Keratinocyte (primary cell): ENCODE measurements at regions not wholly inside any gene's neighbourhood (a gene's known extent, or its start where the extent isn't known, plus 50 kb on each side); places are given as distances from the start of the nearest gene placed in this dataset.

ENCODE experiments used
- DNase-seq: peaks from one replicate; pipeline ENCODE4 v3.0.0-alpha.2; 2011; ENCODE audit warnings: low read depth, missing footprints, low spot score
- FAIRE-seq: peaks from 2 replicates; lab custom pipeline; 2011; peaks lifted over from hg19 to GRCh38; lab: Jason Lieb, UNC
- H2AFZ ChIP-seq: 2 replicates; pipeline ENCODE4 v1.6.0; 2012; ENCODE audit warnings: low read length, control low read depth, inconsistent platforms; ENCODE audit not compliant: control insufficient read depth
- H3K27ac ChIP-seq: 2 replicates; pipeline ENCODE4 v1.5.1; 2011; ENCODE audit warnings: low read length; ENCODE audit not compliant: control insufficient read depth, insufficient read depth
- H3K27me3 ChIP-seq: 3 replicates; pipeline ENCODE4 v1.6.0; 2011; ENCODE audit warnings: low read length; ENCODE audit not compliant: control insufficient read depth, insufficient read depth; ENCODE audit errors: extremely low read depth
- H3K36me3 ChIP-seq, 2 experiments: 2 replicates in 1 of 2; 3 replicates in 1 of 2; pipeline ENCODE4 v1.5.1; 2011; ENCODE audit warnings: low read length in 2 of 2, mild to moderate bottlenecking in 1 of 2; ENCODE audit not compliant: control insufficient read depth in 2 of 2, insufficient read depth in 2 of 2; ENCODE audit errors: extremely low read depth in 1 of 2
- H3K4me1 ChIP-seq: 3 replicates; pipeline ENCODE4 v1.5.1; 2011; ENCODE audit warnings: low read length; ENCODE audit not compliant: control insufficient read depth, insufficient read depth; ENCODE audit errors: extremely low read depth
- H3K4me2 ChIP-seq: 3 replicates; pipeline ENCODE4 v1.6.0; 2011; ENCODE audit warnings: low read depth, low read length; ENCODE audit not compliant: control insufficient read depth, insufficient read depth; ENCODE audit errors: extremely low read depth
- H3K4me3 ChIP-seq, 3 experiments: fragments of 200-600 bp in 1 of 3; sonication (generic) in 1 of 3; 2 replicates in 2 of 3; 3 replicates in 1 of 3; pipeline ENCODE4 v1.5.1; 2011 to 2016; ENCODE audit warnings: low read length in 3 of 3, mild to moderate bottlenecking in 3 of 3, control low read depth in 2 of 3, inconsistent platforms in 1 of 3, low read depth in 1 of 3, mixed read lengths in 1 of 3, mixed run types in 1 of 3, moderate library complexity in 1 of 3; ENCODE audit not compliant: control insufficient read depth in 2 of 3, insufficient read depth in 2 of 3; ENCODE audit errors: extremely low read depth in 1 of 3
- H3K79me2 ChIP-seq: 2 replicates; pipeline ENCODE4 v1.6.0; 2012; ENCODE audit warnings: low read length; ENCODE audit not compliant: control insufficient read depth, insufficient read depth
- H3K9ac ChIP-seq: 3 replicates; pipeline ENCODE4 v1.6.0; 2011; ENCODE audit warnings: low read length; ENCODE audit not compliant: control insufficient read depth, insufficient read depth; ENCODE audit errors: extremely low read depth
- H3K9me1 ChIP-seq: 3 replicates; pipeline ENCODE4 v1.6.0; 2011; ENCODE audit warnings: low read length; ENCODE audit not compliant: control insufficient read depth, insufficient read depth; ENCODE audit errors: extremely low read depth
- H3K9me3 ChIP-seq: 2 replicates; pipeline ENCODE4 v1.5.1; 2012; ENCODE audit warnings: low read depth, low read length; ENCODE audit not compliant: control insufficient read depth
- H4K20me1 ChIP-seq: 3 replicates; pipeline ENCODE4 v1.6.0; 2011; ENCODE audit warnings: low read length; ENCODE audit not compliant: control insufficient read depth, insufficient read depth; ENCODE audit errors: extremely low read depth
- CTCF ChIP-seq, 3 experiments: IDR thresholded peaks in 1 of 3; conservative IDR thresholded peaks in 1 of 3; optimal IDR thresholded peaks in 1 of 3; 2 replicates in 2 of 3; 3 replicates in 1 of 3; pipeline versions ENCODE3 to v1.5.1; 2011; ENCODE audit warnings: low read length in 3 of 3, mild to moderate bottlenecking in 3 of 3, moderate library complexity in 2 of 3, control low read depth in 1 of 3, inconsistent platforms in 1 of 3; ENCODE audit not compliant: insufficient read depth in 2 of 3; ENCODE audit errors: extremely low read depth in 1 of 3
- EZH2 ChIP-seq: IDR thresholded peaks from one replicate; pipeline ENCODE4 v1.6.1; 2012; ENCODE audit warnings: inconsistent platforms, mild to moderate bottlenecking, low read length, moderate library complexity
- dilution Hi-C: fragments of 300-500 bp; cut with MboI; formaldehyde crosslinking; loops from one replicate; pipeline ENCODE4 v1.7.0; 2020; ENCODE audit warnings: low sequenced_read_pairs; ENCODE audit not compliant: extremely low pct_ligation_motif_present

- FAIRE-seq (no peak), DNase-seq (no peak)
- Histone ChIP-seq H2AFZ (no peak overlapping the region), H3K36me3 (no peaks in the 10 kb centered on the region), H3K27me3 (no peaks in the 10 kb centered on the region), H3K27ac (no peak overlapping the region), H4K20me1 (no peaks in the 10 kb centered on the region), H3K79me2 (no peaks in the 10 kb centered on the region), H3K4me1 (no peaks in the 10 kb centered on the region), H3K9ac (no peak overlapping the region), H3K9me3 (no peaks in the 10 kb centered on the region), H3K9me1 (no peaks in the 10 kb centered on the region), H3K4me3 (no peak overlapping the region), H3K4me2 (no peak overlapping the region)
- TF ChIP-seq EZH2, result no peak
- no peak for TF ChIP-seq CTCF (optimal IDR thresholded peaks at IDR 0.05 in 1 of 3, IDR thresholded peaks at IDR 0.05 in 1 of 3, conservative IDR thresholded peaks at IDR 0.05 in 1 of 3; ENCODE audit: extremely low read depth in 1 of 3, insufficient read depth in 2 of 3, low read length in 3 of 3)
- dilution Hi-C loops, result no loop called here
Measured at GRCh38 chr2:57888463-57888862, 158.1 kb upstream of the VRK2 start.

GRCh38 chr2:57890464-57890863 is 156.1 kb upstream of the VRK2 start:
- Histone ChIP-seq H3K9me1 (no peaks in the 10 kb centered on the region), H3K27ac (no peak overlapping the region), H3K79me2 (no peaks in the 10 kb centered on the region), H3K4me3 (no peak overlapping the region), H3K27me3 (no peaks in the 10 kb centered on the region), H3K9ac (no peak overlapping the region), H2AFZ (no peak overlapping the region), H3K4me2 (no peak overlapping the region), H3K9me3 (no peaks in the 10 kb centered on the region), H4K20me1 (no peaks in the 10 kb centered on the region), H3K4me1 (no peaks in the 10 kb centered on the region), H3K36me3 (no peaks in the 10 kb centered on the region)
- dilution Hi-C loops, result no loop called here
- TF ChIP-seq EZH2, result no peak
- no peak for TF ChIP-seq CTCF (optimal IDR thresholded peaks at IDR 0.05 in 1 of 3, IDR thresholded peaks at IDR 0.05 in 1 of 3, conservative IDR thresholded peaks at IDR 0.05 in 1 of 3; ENCODE audit: extremely low read depth in 1 of 3, insufficient read depth in 2 of 3, low read length in 3 of 3)
- DNase-seq (no peak), FAIRE-seq (no peak)
